PC-3 (cell line): ENCODE measurements at regions not wholly inside any gene's neighbourhood (a gene's known extent, or its start where the extent isn't known, plus 50 kb on each side); places are given as distances from the start of the nearest gene placed in this dataset.
"Not testable (repeated sequence)": the region's sequence is repeated elsewhere in the genome, so short reads cannot be mapped to it uniquely, and the experiment has no call there.

ENCODE experiments used
- EZH2 ChIP-seq: fragments of 300-600 bp; sonication (generic); IDR thresholded peaks from one replicate; pipeline ENCODE4 v1.6.1; 2017; ENCODE audit warnings: antibody characterized with exemption, mild to moderate bottlenecking, low read length; ENCODE audit not compliant: unreplicated experiment
- TF ChIP-seq, protein P1 (sequence below): fragments of 300-600 bp; sonication (generic); conservative IDR thresholded peaks from 2 replicates; pipeline ENCODE4 v1.5.1; 2017; ENCODE audit warnings: antibody characterized with exemption, low read depth, mild to moderate bottlenecking, low read length

DNA sequence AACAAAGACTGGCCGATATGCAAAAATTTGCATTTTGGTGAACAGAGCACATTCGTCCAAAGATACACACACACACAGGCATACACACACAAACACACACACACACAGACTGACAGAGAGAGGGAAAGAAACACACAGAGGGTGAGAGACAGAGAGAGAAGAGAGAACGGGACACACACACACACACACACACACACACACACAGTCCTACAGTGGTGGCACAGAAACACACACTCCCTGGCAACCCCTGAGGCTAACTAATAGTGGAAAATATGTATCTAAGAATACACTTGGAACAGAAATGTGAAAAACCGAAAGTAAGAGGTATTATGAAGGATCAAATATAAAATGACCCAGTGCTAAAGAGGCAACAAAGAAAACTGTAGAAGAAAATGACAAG, 919.9 kb upstream of the DEFB115 start:
- TF ChIP-seq, protein P1, sequence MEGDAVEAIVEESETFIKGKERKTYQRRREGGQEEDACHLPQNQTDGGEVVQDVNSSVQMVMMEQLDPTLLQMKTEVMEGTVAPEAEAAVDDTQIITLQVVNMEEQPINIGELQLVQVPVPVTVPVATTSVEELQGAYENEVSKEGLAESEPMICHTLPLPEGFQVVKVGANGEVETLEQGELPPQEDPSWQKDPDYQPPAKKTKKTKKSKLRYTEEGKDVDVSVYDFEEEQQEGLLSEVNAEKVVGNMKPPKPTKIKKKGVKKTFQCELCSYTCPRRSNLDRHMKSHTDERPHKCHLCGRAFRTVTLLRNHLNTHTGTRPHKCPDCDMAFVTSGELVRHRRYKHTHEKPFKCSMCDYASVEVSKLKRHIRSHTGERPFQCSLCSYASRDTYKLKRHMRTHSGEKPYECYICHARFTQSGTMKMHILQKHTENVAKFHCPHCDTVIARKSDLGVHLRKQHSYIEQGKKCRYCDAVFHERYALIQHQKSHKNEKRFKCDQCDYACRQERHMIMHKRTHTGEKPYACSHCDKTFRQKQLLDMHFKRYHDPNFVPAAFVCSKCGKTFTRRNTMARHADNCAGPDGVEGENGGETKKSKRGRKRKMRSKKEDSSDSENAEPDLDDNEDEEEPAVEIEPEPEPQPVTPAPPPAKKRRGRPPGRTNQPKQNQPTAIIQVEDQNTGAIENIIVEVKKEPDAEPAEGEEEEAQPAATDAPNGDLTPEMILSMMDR: not testable (repeated sequence)
- TF ChIP-seq EZH2: not testable (repeated sequence)
